GM06990 (cell line): ENCODE measurements at regions not wholly inside any gene's neighbourhood (a gene's known extent, or its start where the extent isn't known, plus 50 kb on each side); places are given as distances from the start of the nearest gene placed in this dataset.
A peak's percentile ranks its signal among the peaks of the same experiment; 100 is the strongest.

Source experiments
- DNase-seq: peaks from one replicate; pipeline ENCODE4 v3.0.0-alpha.2; 2011; ENCODE audit not compliant: insufficient read length; ENCODE audit errors: extremely low read depth
- H3K27me3 ChIP-seq: replicated peaks from 2 replicates; pipeline ENCODE4 v1.6.0; 2011; ENCODE audit warnings: low read length; ENCODE audit not compliant: control insufficient read depth, insufficient read depth
- H3K36me3 ChIP-seq: 2 replicates; pipeline ENCODE4 v1.5.1; 2011; ENCODE audit warnings: low read length; ENCODE audit not compliant: control insufficient read depth, insufficient read depth
- H3K4me3 ChIP-seq: replicated peaks from 2 replicates; pipeline ENCODE4 v1.5.1; 2011; ENCODE audit warnings: low read depth, mild to moderate bottlenecking, control low read depth, low read length
- TF ChIP-seq, protein P1 (sequence below): IDR thresholded peaks from 2 replicates; pipeline ENCODE4 v1.5.1; 2011; ENCODE audit warnings: low read length, control low read depth, mild to moderate bottlenecking, inconsistent platforms; ENCODE audit not compliant: insufficient read depth, poor library complexity, severe bottlenecking

DNA sequence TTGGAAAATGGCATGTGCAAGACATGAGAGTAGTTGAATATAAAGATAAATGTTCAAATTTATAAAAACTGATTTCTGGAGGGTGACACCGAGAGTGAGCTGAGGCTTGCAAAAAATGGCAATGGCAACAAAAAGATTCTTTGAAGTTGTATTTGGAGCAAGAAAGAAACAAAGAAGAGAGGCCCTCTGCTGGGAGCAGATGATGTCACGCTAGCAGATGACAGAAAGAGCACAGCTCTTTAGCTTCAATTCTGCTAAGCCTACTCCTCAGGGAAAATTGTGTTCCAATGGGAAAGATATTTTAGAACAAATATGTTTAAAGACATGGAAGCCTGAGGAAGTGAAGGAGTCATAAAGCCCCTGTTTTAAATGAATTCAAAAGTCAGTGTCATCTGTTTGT lies 125.3 kb upstream of the NOX3 start:
- no peak for DNase-seq
- Histone ChIP-seq H3K36me3 (no peaks in the 10 kb centered on the region), H3K4me3 (no peak overlapping the region), H3K27me3 (no peaks in the 10 kb centered on the region)
- TF ChIP-seq, protein P1, sequence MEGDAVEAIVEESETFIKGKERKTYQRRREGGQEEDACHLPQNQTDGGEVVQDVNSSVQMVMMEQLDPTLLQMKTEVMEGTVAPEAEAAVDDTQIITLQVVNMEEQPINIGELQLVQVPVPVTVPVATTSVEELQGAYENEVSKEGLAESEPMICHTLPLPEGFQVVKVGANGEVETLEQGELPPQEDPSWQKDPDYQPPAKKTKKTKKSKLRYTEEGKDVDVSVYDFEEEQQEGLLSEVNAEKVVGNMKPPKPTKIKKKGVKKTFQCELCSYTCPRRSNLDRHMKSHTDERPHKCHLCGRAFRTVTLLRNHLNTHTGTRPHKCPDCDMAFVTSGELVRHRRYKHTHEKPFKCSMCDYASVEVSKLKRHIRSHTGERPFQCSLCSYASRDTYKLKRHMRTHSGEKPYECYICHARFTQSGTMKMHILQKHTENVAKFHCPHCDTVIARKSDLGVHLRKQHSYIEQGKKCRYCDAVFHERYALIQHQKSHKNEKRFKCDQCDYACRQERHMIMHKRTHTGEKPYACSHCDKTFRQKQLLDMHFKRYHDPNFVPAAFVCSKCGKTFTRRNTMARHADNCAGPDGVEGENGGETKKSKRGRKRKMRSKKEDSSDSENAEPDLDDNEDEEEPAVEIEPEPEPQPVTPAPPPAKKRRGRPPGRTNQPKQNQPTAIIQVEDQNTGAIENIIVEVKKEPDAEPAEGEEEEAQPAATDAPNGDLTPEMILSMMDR: peak; percentile 20

DNA sequence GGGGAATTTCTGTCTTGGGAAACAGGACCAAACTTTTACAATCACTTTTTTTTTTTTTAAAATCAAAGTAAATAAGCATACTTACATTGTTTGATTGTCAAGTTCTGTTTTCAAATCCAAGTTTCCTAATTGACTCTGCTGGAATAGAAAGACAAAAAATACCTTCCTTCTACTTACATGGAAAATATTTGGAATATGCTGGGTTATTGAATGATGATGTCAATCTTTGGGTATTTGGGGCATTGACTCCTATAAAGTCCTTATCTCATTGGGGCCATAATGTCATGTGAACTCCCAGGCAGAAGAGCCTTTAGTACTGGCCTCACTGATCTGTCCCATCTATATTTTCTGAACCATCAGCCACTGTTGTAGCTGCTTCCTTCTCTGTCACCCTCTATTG lies 122.6 kb upstream of the NOX3 start:
- no peak overlapping the region for H3K4me3 ChIP-seq
- no peaks in the 10 kb centered on the region for H3K27me3 ChIP-seq
- no peak for DNase-seq
- TF ChIP-seq, protein P1: no peak
- no peaks in the 10 kb centered on the region for H3K36me3 ChIP-seq

DNA sequence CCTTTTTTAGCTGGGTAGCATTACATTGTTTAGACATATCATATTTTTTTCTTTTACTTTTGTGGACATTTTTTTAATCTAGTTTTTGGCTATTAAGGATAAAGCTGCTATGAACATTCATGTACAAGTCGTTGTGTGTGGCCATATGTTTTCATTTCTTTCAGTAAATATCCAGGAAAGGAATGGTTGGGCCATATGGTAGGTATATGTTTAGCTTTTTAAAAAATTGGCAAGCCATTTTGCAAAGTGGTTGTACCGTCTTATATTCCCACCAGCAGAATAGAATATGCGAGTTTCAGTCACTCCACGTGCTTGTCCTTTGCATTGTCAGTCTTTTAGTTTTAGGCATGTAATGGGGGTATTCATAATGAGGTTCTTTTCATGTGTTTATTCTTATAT lies 106.3 kb upstream of the NOX3 start:
- Histone ChIP-seq H3K4me3 (no peak overlapping the region), H3K36me3 (no peaks in the 10 kb centered on the region), H3K27me3 (peaks cover 2% of the 10 kb centered on the region)
- no peak for DNase-seq
- TF ChIP-seq, protein P1: no peak

DNA sequence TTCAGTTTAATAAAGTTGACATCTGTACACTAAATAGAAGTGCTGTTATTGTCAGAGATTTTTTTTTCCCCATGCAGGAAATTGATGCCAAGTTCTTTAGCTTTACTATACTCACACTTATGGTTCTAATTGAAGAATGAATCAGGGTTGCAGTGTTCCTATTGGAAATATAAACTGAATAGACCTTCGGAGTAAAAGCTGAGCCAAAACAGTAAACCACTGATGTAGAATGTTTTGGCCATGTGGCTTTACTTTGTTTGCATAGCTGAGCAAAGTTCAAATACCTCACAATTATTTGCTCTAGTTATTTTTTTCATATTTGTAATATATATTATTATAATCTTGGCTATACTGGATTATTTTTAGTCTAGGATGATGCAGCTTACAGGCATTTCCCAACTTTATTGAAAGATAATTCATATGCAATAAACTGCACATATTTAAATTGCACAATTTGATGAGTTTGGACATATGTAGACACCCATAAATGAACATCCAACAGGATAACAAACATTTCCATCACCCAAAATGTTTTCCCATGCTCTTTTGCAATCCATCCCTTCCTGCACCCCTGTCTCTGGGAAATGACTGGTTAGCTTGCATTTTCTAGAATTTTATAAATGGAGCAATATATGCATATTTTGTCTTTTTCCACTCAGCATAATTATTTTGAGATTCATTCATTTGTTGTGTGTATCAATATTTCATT lies 105.8 kb upstream of the NOX3 start:
- TF ChIP-seq, protein P1: no peak
- Histone ChIP-seq H3K36me3 (no peaks in the 10 kb centered on the region), H3K4me3 (no peak overlapping the region), H3K27me3 (peaks cover 2% of the 10 kb centered on the region)
- no peak for DNase-seq

DNA sequence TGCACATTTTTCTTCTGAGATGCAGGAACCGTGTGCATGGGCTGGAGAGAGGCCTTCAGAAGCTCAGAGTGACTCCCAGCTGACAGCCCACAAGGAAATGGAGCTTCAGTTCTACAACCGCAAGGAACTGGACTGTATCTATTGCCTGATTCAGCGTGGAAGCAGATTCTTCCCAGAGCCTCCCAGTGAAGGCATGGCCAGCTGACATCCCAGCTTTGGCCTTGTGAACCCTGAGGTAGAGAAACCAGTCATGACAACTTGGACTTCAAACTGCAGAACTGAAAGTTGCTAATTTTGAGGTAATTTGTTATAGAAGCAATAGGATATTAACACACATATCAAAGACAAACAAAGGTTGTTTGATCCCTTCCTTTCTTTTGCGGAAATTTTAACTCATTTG lies 94.3 kb upstream of the NOX3 start:
- no peak overlapping the region for H3K4me3 ChIP-seq
- DNase-seq: no peak
- TF ChIP-seq, protein P1: no peak

More for the DNA sequence above, 94.3 kb upstream of the NOX3 start:
- no peaks in the 10 kb centered on the region for H3K36me3 ChIP-seq
- no peaks in the 10 kb centered on the region; the same call in 1 of the 2 replicates for H3K27me3 ChIP-seq
